NCI-H1694 (cell line): ENCODE measurements at regions not wholly inside any gene's neighbourhood (a gene's known extent, or its start where the extent isn't known, plus 50 kb on each side); places are given as distances from the start of the nearest gene placed in this dataset.
A peak's percentile ranks its signal among the peaks of the same experiment; 100 is the strongest.

Experiments used
- DNase-seq: peaks from one replicate; lab custom pipeline; 2025; lab: John Stamatoyannopoulos, UW

DNA sequence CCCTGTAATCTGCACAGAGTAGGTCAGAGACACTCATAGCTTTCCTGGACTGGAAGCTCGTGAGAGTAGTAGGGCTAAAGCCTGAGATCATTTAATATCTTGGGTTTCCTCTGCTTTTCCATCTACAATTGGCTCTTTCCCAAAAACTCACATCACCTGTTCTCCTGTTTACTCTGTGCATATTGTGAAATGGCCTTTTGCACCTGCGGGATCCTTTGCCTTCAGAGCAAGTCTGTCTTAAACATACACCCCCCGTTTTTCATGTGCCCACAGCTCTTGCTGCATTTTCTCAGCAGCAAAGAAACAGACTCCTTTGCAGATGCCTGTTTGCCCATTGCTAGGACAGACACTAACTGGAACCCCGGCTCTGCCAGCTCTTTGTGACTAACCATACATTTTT lies 608.3 kb upstream of the PCDH10 start:
- no peak for DNase-seq

DNA sequence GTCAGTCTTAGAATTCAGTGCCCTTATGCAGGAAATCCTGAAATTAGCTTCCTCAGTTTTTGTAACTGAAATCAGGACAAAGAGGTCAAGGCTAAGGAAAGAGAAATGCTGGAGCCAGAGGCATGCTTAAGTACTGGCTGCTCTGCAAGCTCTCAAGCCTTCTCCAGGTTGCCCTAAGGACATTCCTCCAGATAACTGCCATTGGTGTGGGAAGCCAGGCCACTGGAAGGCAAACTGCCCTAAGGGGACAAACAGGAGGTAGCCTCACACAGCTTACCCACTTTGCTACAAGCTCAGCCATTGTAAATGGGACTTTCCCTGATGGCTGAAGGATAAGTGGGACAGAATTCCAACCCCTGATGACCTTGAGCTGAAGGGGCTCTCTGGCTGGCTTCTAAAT lies 606.9 kb upstream of the PCDH10 start:
- no peak for DNase-seq

DNA sequence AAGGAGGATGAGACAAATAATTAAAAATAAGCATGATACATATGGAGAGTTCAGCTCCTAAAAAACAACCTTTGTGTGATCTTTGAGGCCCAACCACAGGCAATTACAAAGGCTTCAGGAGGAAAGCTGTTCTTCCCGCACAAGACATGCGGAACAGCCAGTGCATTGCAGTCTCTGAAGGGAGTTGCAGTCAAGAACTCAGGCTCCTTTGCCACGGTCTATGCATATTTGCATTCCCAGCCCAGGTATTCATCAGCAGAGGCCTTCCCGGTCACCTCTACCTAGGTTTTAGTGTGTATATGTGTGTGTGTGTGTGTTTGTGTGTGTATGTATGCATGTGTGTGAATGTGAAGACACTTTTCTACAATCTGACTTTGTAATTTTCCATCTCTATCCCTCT lies 600.6 kb upstream of the PCDH10 start:
- DNase-seq, result no peak

DNA sequence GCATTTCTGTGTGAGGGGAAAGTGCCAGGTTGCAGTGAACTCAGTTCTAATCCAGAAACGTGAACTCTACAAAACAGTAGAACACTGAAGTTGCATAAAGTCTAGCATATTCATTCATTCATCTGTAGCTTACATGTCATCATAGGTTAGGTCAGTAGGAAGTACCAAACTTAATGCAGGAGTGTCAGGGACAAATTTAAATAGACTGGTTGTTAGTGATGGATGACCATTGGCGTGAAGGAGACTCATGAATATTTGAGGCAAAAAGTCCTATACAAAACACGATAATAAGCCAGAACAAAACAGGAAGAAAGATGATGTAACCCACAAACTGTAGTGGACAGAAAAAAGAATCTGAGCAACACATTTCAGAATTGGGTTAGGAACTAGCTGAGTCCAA lies 592.8 kb upstream of the PCDH10 start:
- no peak for DNase-seq

DNA sequence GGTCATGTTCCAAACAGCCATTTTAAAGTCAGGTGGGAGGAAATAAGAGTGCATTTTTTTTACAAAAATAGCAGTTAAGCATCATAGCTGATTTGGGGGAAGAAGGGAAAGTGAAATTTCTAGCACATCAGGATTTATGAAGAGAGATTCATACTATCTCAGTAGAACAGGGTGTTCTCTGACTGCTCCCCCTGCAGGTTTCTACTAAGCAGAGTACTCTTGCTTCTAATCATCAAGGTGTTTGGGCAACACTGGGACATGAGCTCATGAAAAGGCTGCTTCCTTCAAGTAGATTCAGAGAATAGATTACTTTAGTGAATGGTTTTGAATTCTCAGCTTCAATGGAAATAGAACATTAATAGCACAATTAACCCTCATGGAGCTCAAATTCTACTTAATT lies 591.4 kb upstream of the PCDH10 start:
- DNase-seq, result no peak

DNA sequence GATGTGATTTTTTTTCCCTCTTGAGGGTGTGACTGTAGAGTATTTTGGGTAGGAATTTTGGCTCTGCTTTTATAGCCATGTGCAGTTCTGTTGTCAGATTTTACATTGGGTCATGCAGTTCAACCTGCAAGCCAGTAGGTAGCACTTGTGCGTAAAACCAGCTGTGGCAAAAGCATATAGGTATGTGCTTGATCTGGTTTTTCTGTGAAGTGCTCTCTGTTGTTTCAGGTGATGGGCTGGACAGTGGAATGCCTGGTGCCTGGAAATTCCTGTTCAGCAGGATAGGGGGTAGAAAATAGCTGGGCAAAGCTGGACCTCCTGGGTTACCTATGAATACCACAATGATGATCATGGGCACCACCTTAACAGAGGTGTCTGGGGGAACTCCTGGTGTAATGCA lies 584.2 kb upstream of the PCDH10 start:
- DNase-seq, result no peak

DNA sequence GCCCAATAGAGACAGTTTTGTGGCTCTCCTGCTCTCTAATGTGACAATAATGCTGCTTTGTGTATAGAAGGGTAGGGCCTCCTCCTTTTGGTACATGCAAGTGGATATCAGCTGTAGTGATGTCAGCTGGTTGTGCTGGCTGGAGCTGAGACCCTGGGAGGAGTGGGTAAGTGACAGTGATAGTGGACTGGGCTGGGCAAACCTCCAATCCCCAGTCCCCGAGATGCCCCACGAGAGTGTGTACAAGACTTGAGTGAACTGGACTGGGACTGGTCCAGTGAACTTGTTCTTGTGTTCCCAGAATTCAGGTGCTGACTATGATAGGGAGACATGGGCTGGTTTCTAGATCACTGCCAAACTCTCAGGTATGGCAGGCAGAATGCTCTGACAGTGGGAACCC lies 583.6 kb upstream of the PCDH10 start:
- no peak for DNase-seq

DNA sequence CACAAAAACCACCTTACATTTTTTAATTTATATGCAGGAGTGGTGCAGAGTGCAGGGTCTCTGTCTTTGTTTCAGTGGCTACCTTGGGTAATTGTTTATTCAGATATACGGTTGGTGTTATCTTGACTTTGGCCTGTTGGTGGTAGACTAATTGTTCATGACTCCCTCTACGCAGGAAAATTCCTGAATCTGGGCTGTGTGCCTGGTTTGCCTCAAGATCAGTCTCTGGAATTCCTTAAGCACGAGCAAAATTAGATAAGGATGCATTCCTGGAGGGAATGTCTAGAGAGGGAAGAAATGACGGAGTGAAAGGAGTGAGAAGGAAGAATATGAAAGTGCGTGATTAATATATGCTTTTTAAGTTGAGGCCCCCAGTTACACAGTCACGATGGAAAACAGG lies 576.9 kb upstream of the PCDH10 start:
- DNase-seq, result no peak

DNA sequence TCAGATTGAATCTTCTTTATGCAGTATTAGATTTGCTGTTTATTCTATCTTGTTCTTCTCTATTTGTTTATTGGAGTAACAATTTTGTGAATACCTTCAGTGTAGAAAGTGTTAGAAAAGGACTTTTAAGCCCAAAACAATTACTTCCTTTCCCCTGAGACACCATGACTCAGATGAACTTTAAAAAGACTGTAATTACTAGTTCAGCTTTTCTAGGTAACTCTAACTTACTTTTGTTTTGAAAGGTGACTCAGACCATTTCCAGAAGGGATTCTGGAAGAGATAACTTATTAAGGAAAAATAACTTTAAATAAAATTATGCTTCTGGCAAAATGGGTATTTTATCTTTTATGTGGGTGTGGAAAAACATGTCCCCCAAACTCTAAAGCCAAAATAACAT lies 561.5 kb upstream of the PCDH10 start:
- DNase-seq, result no peak

DNA sequence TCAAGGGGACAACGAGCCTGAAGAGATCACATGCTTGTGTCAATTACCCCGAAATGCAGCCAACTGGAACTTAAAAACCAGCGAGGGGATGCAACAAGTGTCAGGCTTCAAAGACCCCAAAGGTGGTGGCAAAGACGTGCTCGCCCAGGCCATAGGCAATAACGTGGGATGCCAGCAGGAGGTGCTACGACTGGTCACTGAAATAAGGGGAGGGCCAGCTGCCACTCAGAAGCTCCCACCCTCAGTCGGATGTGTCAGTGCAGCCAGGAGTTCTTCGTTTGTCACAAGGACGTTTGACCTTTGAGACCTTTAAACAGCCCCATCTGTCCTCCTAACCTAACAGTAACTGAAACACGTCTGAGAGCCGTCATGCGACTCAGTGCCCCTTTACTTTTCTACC lies 556.8 kb upstream of the PCDH10 start:
- no peak for DNase-seq

DNA sequence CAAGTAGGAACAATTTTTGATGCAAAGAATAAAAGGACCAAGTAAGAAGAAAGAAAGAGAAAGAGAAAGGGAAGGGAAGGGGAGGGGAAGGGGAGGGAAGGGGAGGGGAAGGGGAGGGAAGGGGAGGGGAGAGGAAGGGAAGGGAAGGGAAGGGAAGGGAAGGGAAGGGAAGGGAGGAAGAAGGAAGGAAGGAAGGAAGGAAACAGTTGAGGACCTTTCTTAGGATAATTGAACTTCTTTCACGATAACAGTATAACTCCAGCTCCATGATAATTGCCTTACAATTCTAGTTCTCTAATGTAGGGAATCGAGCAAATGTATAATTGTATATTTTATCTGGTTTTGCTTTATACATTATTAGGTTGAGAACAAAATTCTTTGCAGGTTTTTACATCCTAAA lies 556.2 kb upstream of the PCDH10 start:
- no peak for DNase-seq

DNA sequence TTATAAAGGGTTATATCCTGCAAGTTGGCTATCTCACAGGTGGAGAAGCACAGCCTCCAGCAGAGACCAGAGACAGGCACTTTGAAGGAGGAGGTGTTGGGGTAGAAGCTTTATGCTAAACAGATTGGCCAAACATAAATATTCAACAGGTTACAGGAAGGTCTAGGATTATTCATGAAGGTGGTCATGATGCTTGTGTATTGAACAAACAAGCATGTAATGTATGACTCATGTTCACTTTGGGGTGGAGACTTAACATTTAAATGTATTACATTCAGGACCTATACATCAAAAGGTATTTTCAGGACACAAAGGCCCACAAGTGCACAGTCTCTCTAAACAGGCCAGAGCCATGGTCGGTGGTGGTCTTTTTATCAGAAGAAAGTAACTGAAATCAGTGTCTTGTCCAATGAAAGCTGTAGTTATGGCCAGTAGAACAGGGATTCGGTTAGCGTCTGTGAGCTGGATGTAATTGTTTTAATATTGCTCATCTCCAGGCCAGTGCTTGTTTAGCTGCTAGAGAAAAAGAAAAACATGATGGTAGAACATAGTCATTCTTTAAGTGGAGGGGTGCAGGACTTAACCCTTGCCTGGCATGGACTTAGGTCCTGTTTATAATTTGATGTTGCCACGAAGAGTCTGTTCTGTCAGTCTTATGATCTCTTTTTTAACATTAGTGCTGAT lies 555.2 kb upstream of the PCDH10 start:
- DNase-seq, result no peak

DNA sequence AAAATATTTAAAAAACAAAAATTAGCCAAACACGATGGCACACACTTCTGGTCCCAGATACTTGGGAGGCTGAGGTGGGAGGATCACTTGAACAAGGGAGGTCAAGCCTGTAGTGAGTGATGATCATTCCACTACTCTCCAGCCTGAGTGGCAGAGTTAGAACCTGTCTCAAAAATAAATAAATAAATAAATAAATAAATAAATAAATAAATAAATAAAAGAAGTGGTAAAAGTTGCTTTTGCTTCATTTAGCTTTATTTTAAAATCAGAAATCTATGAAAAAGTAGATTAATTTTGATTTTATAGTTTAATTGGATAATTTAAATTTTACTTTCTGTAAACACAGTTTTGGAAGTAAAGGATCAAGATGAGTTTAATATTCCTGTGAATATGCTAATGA lies 552.9 kb upstream of the PCDH10 start:
- DNase-seq, result no peak

DNA sequence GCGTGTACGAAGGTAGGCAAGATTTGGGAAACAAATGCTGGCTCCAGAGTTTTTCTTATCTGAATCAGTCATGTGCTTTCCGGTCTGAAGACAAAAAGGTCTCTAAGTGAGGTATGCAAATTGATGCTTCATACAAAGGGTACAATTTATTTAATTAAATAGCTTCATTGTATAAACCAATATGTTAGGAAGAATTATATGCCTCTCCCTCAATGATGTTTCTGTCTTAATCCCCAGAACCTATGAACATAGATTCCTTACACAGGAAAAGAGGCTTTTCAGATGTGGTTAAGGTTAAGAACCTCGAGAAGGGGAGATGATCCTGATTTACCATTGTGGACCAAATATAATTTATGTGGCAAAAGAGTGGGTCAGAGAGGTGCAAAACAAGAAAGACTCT lies 543.5 kb upstream of the PCDH10 start:
- no peak for DNase-seq

DNA sequence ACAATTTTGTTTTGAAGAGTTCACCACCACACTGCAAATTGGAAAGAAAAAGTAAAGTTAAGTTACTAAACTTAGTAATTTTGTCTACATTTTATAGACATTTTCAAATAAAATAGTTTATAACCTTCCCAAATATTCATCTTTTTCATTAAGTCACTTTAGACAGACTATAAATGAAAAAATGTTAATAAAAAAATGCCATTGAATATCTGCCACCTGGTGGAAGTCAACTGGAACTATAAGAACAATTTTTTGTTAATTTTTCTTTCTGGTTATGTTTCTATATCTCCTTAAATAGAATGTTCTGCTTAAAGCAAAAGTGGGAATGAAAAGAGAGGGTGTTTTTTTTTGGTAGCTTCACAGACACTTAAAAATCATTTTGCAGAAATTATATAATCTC lies 534.4 kb upstream of the PCDH10 start:
- no peak for DNase-seq

DNA sequence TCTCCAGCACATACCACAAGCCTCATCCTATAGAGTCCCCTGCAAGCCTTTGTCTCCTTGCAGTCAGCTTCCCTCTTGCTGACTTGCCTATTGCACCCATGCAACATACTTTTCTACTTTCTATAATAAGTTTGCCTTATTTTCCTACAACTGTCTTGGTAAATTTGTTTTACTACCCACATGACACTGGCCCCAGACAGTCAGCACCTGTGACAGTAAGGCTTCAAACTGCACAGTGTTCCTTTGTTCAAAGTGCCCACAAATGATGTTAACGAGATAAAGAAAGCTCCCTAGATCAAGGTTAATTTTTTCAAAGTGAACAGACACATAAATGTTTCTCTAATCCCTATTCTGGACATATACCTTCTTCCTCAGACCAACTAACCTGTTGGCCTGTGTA lies 529.1 kb upstream of the PCDH10 start:
- no peak for DNase-seq

DNA sequence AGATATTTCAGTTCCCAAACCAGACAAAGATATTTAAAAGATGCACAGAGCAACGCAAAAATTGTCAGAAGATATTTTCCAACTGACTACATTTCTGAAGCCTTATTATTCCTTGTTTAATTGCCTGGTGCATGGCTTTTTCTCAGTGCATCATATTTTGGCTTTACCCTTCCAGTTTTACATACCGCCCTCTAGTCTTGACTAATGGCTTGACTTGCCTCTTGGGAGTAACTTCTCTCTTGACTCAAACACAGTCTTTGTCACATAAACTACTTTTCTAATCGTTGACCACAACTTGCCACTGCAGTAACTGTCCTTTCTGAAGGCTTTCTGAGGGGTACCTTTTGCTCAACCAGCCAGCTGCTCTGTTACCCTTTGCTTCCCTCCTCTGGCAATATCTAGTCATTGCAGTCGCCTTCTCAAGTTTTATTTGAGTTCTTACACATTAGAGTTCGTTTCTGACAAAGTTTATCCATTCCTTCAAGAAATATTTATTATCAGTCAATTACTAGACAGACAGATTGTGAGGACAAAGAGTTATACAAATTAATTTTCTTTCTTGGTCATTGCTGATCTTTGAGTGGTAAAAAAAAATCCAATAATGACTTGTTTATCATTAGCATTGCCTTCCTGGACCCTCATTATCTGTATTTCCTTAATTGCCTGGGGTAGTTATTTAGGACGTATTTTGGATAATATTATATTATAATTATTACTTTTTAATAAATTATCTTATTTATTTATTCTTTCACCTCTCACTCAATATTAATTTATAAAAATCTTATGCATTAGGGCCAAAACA lies 506.9 kb upstream of the PCDH10 start:
- DNase-seq, result peak; percentile 31

DNA sequence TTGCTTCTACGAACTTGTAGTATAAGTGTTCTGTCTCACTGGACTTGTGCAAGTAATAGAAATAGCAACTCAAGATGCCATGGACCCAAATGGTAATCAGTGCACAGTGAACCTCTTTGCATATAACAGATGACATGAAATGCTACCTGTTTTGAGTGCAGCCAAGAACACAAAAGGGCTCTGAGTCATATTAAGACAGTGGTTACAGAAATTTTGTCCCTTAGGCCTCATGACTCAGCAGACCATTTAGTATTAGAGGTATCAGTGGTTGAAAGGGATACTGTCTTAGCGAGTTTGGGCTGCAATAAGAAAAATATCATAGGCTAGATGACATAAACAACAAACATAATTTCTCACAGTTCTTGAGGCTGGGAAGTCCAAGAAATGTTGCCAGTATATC lies 502.9 kb upstream of the PCDH10 start:
- no peak for DNase-seq

DNA sequence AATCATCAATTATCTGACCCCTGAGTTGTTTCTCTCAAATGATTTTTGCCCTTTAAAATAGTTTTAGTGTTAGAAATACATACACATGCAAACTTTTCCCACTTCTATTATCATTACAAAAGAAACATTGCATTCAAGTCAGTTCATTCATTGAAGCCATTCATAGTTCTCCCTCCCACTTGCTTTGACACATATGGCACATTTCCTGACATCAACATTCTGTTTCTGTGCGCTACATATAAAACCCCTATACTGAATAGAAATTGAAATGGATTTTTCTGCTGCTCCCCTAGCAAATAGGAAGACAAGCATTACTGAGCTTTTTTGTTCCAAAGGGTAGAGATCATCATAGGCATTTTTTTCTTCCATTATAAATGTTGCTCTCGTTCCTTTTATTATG lies 497.9 kb upstream of the PCDH10 start:
- DNase-seq, result no peak

DNA sequence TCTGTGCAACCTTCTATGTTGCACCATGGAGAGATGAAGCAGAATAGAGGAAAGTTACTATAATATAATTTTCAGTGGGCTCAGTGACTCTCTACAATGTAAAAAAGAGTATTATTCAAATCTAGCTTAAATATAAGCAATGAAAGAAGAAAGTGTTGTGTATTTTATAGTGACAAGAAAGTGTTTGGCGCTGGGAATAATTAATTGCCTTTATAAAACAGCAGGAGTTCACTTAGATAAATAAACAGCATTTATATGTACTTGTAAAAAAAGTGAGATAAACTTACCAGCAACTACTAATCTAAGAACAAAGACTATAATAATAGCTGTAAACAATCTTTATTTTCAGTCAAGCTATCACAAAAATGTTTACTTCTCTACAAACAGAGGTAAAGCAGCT lies 488.9 kb upstream of the PCDH10 start:
- no peak for DNase-seq

DNA sequence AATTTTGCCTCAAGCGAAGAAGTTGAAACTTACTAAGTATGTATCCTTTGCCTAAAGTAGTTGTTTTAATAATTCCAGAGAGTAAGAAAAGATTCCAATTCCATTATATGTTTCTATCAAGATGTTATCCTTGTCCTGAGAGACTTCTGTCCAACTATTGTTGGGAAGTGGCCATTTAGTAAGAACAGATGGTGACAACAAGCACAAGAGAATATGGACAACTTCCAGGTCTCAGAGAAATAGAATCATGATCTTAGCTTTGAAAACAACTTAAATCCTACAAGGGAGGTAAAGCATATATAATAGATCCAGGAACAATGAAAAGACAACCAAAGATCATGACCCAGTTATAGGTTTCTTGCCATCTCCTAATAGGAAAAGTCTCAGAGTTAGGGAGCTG lies 486.6 kb upstream of the PCDH10 start:
- DNase-seq, result no peak

DNA sequence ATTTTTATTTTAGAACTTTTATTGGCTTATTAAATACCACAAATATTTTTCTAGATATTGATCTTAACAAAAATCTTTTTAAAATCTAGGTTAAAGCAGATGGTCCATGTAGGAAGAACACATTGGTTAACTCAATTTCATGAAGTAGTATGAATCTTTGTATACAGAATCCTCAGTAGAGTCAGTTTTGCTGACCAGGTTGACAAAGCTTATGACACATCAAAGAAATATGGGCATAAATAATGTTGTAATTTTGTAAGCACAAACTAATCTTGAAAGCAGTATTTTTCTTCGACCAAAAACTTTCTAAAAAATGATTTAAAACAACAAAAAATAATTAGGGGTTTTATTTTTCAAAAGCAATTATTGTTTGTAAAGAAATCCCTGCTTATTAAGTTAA lies 479.3 kb upstream of the PCDH10 start:
- no peak for DNase-seq

DNA sequence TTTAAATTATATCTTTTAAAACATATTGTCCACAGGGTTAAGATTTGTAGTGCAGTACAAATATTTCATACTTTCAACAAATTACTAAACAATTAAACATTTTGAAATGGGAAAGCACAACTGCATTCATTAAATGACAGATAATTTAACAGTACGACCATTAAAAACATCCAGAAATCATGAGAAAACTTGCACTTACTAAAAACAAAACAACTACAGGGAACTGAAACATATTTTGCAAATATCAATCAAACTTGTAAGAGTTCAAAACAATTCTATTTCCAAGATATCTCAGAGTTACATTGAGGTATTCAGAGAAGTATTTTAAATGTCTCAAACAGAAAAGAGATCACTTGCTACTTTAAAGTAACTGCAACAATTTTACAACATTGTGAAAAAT lies 478.5 kb upstream of the PCDH10 start:
- no peak for DNase-seq

DNA sequence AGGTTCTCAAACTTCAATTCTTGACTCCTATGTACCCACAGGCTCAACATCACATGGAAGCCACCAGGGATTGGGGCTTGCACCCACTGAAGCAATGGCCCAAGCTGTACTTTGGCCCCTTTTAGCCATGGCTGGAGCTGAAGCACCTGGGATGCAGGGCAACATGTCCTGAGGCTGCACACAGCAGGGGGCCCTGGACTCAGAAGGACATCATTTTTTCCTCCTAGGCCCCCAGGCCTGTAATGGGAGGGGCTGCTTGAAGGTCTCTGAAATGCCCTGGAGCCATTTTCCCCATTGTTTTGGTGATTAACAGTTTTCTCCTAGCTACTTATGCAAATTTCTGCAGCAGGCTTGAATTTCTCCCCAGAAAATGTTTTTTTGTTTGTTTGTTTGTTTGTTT lies 465.1 kb upstream of the PCDH10 start:
- no peak for DNase-seq
